NCI-H2029 treated with DMSO at 0.1 percent for 48 hours (cell line): ENCODE measurements at regions not wholly inside any gene's neighbourhood (a gene's known extent, or its start where the extent isn't known, plus 50 kb on each side); places are given as distances from the start of the nearest gene placed in this dataset.
"Not testable (repeated sequence)": the region's sequence is repeated elsewhere in the genome, so short reads cannot be mapped to it uniquely, and the experiment has no call there.

Experiments
- DNase-seq: peaks from one replicate; lab custom pipeline; 2025; lab: John Stamatoyannopoulos, UW

- DNase-seq = no peak
These were observed 407.3 kb upstream of the PPP2R3A start for GRCh38 chr3:135558150-135558783.

- DNase-seq = no peak
These were observed 406.6 kb upstream of the PPP2R3A start for GRCh38 chr3:135558906-135559305.

GRCh38 chr3:135559802-135560201 lies 405.7 kb upstream of the PPP2R3A start:
- DNase-seq = no peak

- DNase-seq = no peak
These were observed 404.7 kb upstream of the PPP2R3A start for GRCh38 chr3:135560847-135561246.

- DNase-seq = no peak
These were observed 400.8 kb upstream of the PPP2R3A start for GRCh38 chr3:135564696-135565095.

- DNase-seq = no peak
These were observed 400.0 kb upstream of the PPP2R3A start for GRCh38 chr3:135565546-135565945.

GRCh38 chr3:135567223-135567622 lies 398.3 kb upstream of the PPP2R3A start:
- DNase-seq = no peak

- DNase-seq = no peak
These were observed 388.8 kb upstream of the PPP2R3A start for GRCh38 chr3:135576751-135577150.

GRCh38 chr3:135581806-135582205 lies 383.7 kb upstream of the PPP2R3A start:
- DNase-seq = no peak

GRCh38 chr3:135582800-135583199 lies 382.7 kb upstream of the PPP2R3A start:
- no peak for DNase-seq

- DNase-seq = no peak
These were observed 369.0 kb upstream of the PPP2R3A start for GRCh38 chr3:135596563-135596962.

- no peak for DNase-seq
These were observed 367.7 kb upstream of the PPP2R3A start for GRCh38 chr3:135597855-135598254.

GRCh38 chr3:135598597-135598996 lies 366.9 kb upstream of the PPP2R3A start:
- DNase-seq = no peak

GRCh38 chr3:135604512-135604911 lies 361.0 kb upstream of the PPP2R3A start:
- DNase-seq = not testable (repeated sequence)

- no peak for DNase-seq
These were observed 347.4 kb upstream of the PPP2R3A start for GRCh38 chr3:135618123-135618522.

- DNase-seq = no peak
These were observed 344.2 kb upstream of the PPP2R3A start for GRCh38 chr3:135621184-135621920.

- no peak for DNase-seq
These were observed 343.3 kb upstream of the PPP2R3A start for GRCh38 chr3:135622215-135622614.

GRCh38 chr3:135622656-135623055 lies 342.9 kb upstream of the PPP2R3A start:
- DNase-seq = no peak

- DNase-seq = no peak
These were observed 342.0 kb upstream of the PPP2R3A start for GRCh38 chr3:135623558-135623957.

- DNase-seq = no peak
These were observed 338.5 kb upstream of the PPP2R3A start for GRCh38 chr3:135627057-135627456.

- no peak for DNase-seq
These were observed 335.7 kb upstream of the PPP2R3A start for GRCh38 chr3:135629701-135630408.

- DNase-seq = no peak
These were observed 332.9 kb upstream of the PPP2R3A start for GRCh38 chr3:135632556-135633065.

GRCh38 chr3:135633078-135633477 lies 332.4 kb upstream of the PPP2R3A start:
- DNase-seq = no peak
